GM12878 (cell line): ENCODE measurements at regions not wholly inside any gene's neighbourhood (a gene's known extent, or its start where the extent isn't known, plus 50 kb on each side); places are given as distances from the start of the nearest gene placed in this dataset.

Experiments used
- ATAC-seq: fragments of 200-7000 bp; cut with Tn5 transposase; 3 replicates; pipeline ENCODE4 v1.9.1; 2020; ENCODE audit warnings: mild to moderate bottlenecking, moderate library complexity
- BruUV-seq: library from RNA; stranded (reverse); fragments of 400-500 nt; replicated peaks from 2 replicates; lab custom pipeline; 2021; lab: Mats Ljungman, UMichigan
- CTCF ChIA-PET: fragments of 300-600 bp; sonication (Branson Sonifier 250); formaldehyde crosslinking; extraction: SDS; loops from one replicate; lab custom pipeline; 2021; ENCODE audit warnings: inconsistent platforms; lab: Yijun Ruan, JAX
- POLR2A ChIA-PET: fragments of 350-600 bp; formaldehyde crosslinking; extraction: SDS; loops from one replicate; lab custom pipeline; 2021; ENCODE audit warnings: inconsistent platforms; lab: Charles Lee
- RAD21 ChIA-PET: fragments of 300-600 bp; sonication (Branson Sonifier 250); formaldehyde crosslinking; loops from one replicate; lab custom pipeline; 2023; ENCODE audit warnings: antibody characterized with exemption; ENCODE audit not compliant: unreplicated experiment; lab: Charles Lee
- SMC1A ChIA-PET: fragments of 300-600 bp; sonication (Branson Sonifier 250); formaldehyde crosslinking; loops from one replicate; lab custom pipeline; 2023; ENCODE audit not compliant: unreplicated experiment, uncharacterized antibody; lab: Charles Lee
- DNase-seq: peaks from one replicate; pipeline ENCODE4 v3.0.0-alpha.2; 2011; ENCODE audit warnings: low read depth, low spot score
- FAIRE-seq: peaks from 3 replicates; lab custom pipeline; 2011; peaks lifted over from hg19 to GRCh38; lab: Jason Lieb, UNC
- H2AFZ ChIP-seq: 2 replicates; pipeline ENCODE4 v1.6.0; 2011; ENCODE audit warnings: low read depth, low read length, control low read depth; ENCODE audit not compliant: control insufficient read depth
- H3K27ac ChIP-seq: 2 replicates; pipeline ENCODE4 v1.5.1; 2011; ENCODE audit warnings: control low read depth; ENCODE audit not compliant: control insufficient read depth, insufficient read depth
- H3K27me3 ChIP-seq, 2 experiments: replicated peaks in 1 of 2; 2 replicates each; pipeline versions ENCODE4 v1.6.0 to v1.6.1; 2011; ENCODE audit warnings: low read length in 1 of 2; ENCODE audit not compliant: control insufficient read depth in 2 of 2, insufficient read depth in 2 of 2
- H3K36me3 ChIP-seq, 2 experiments: 2 replicates each; pipeline ENCODE4 v1.5.1; 2011; ENCODE audit warnings: low read length in 1 of 2; ENCODE audit not compliant: control insufficient read depth in 2 of 2, insufficient read depth in 2 of 2
- H3K4me1 ChIP-seq: 2 replicates; pipeline ENCODE4 v1.6.1; 2011; ENCODE audit warnings: mild to moderate bottlenecking, low read length, moderate library complexity, mixed read lengths; ENCODE audit not compliant: control insufficient read depth, insufficient read depth
- H3K4me2 ChIP-seq: 2 replicates; pipeline ENCODE4 v1.6.0; 2011; ENCODE audit warnings: control low read depth; ENCODE audit not compliant: control insufficient read depth, insufficient read depth
- H3K4me3 ChIP-seq: fragments of 200-600 bp; sonication (generic); 2 replicates; pipeline ENCODE4 v1.5.1; 2016
- H3K79me2 ChIP-seq: 2 replicates; pipeline ENCODE4 v1.6.0; 2011; ENCODE audit warnings: low read length; ENCODE audit not compliant: control insufficient read depth, insufficient read depth
- H3K9ac ChIP-seq: 2 replicates; pipeline ENCODE4 v1.8.0; 2011; ENCODE audit warnings: low read length, control low read depth, mixed read lengths; ENCODE audit not compliant: control insufficient read depth, insufficient read depth
- H3K9me3 ChIP-seq: replicated peaks from 3 replicates; pipeline ENCODE4 v1.5.1; 2011; ENCODE audit warnings: mild to moderate bottlenecking, low read length; ENCODE audit not compliant: control insufficient read depth, insufficient read depth
- H4K20me1 ChIP-seq: 2 replicates; pipeline ENCODE4 v1.6.0; 2011; ENCODE audit not compliant: control insufficient read depth, insufficient read depth
- ASH2L ChIP-seq: fragments of 300-600, 200-600 bp; sonication (generic); IDR thresholded peaks from 2 replicates; pipeline ENCODE4 v1.6.1; 2017; ENCODE audit warnings: low read depth, mild to moderate bottlenecking, borderline replicate concordance
- ATF7 ChIP-seq: fragments of 450-650 bp; IDR thresholded peaks from 2 replicates; pipeline ENCODE4 v1.6.1; 2016; ENCODE audit warnings: low read depth, mild to moderate bottlenecking
- CEBPB ChIP-seq, 2 experiments: fragments of 150-350 bp in 1 of 2; IDR thresholded peaks; 2 replicates each; pipeline ENCODE4 v1.6.1; 2012 to 2014; ENCODE audit warnings: low read depth in 2 of 2, low read length in 2 of 2, borderline replicate concordance in 1 of 2, inconsistent platforms in 1 of 2
- FOS ChIP-seq: IDR thresholded peaks from 3 replicates; pipeline ENCODE4 v1.6.1; 2011; ENCODE audit warnings: borderline replicate concordance; ENCODE audit not compliant: insufficient read length; ENCODE audit errors: extremely low read depth
- IKZF1 ChIP-seq: fragments of 450-650 bp; conservative IDR thresholded peaks from 2 replicates; pipeline ENCODE4 v1.6.1; 2017; ENCODE audit warnings: antibody characterized with exemption, mild to moderate bottlenecking
- MYB ChIP-seq: fragments of 150-350 bp; IDR thresholded peaks from 2 replicates; pipeline ENCODE4 v1.6.1; 2014; ENCODE audit warnings: mild to moderate bottlenecking, low read depth, low read length, borderline replicate concordance
- NBN ChIP-seq: fragments of 450-650 bp; IDR thresholded peaks from 2 replicates; pipeline ENCODE4 v1.6.1; 2016
- NFIC ChIP-seq: IDR thresholded peaks from 2 replicates; pipeline ENCODE4 v1.6.1; 2012; ENCODE audit warnings: low read depth, mild to moderate bottlenecking, inconsistent platforms, low read length, moderate library complexity
- NR2F1 ChIP-seq: fragments of 450-650 bp; conservative IDR thresholded peaks from 2 replicates; pipeline ENCODE4 v1.6.1; 2017; ENCODE audit warnings: mild to moderate bottlenecking
- POU2F2 ChIP-seq: IDR thresholded peaks from 3 replicates; pipeline ENCODE4 v1.6.1; 2011; ENCODE audit warnings: low read depth, mild to moderate bottlenecking, low read length, borderline replicate concordance
- RAD21 ChIP-seq: IDR thresholded peaks from 2 replicates; pipeline ENCODE4 v1.6.1; 2011; ENCODE audit warnings: mild to moderate bottlenecking, low read depth, low read length, moderate library complexity; ENCODE audit not compliant: insufficient read depth
- SREBF2 ChIP-seq: IDR thresholded peaks from 2 replicates; pipeline ENCODE4 v1.6.1; 2012; ENCODE audit warnings: mild to moderate bottlenecking, low read length
- STAT3 ChIP-seq: IDR thresholded peaks from 2 replicates; pipeline ENCODE4 v1.6.1; 2011; ENCODE audit warnings: low read depth, low read length, improper control_type of control experiment
- SUZ12 ChIP-seq: fragments of 200-600 bp; sonication (generic); IDR thresholded peaks from one replicate; pipeline ENCODE4 v1.6.1; 2018; ENCODE audit warnings: antibody characterized with exemption, mild to moderate bottlenecking; ENCODE audit not compliant: unreplicated experiment
- WGBS: methylation state at CpG from one replicate; pipeline ENCODE4 v1.1.6; 2016; ENCODE audit warnings: low lambda C conversion rate; ENCODE audit not compliant: insufficient replicate concordance, insufficient coverage; ENCODE audit errors: missing lambda C conversion rate; 5-methylcytosine and 5-hydroxymethylcytosine counted together
- in situ Hi-C: fragments of 300-500 bp; cut with MboI; formaldehyde crosslinking; loops from 9 replicates; pipeline ENCODE4 v1.14.3; 2018; ENCODE audit warnings: mixed read lengths
- intact Hi-C: fragments of 100-400 bp; cut with micrococcal nuclease; formaldehyde crosslinking; loops from one replicate; pipeline ENCODE4 v1.14.2; 2022; ENCODE audit not compliant: unreplicated experiment
- TF ChIP-seq, protein P1 (sequence below): fragments of 150-350 bp; IDR thresholded peaks from 2 replicates; pipeline ENCODE4 v1.6.1; 2016; ENCODE audit warnings: low read depth, low read length

DNA sequence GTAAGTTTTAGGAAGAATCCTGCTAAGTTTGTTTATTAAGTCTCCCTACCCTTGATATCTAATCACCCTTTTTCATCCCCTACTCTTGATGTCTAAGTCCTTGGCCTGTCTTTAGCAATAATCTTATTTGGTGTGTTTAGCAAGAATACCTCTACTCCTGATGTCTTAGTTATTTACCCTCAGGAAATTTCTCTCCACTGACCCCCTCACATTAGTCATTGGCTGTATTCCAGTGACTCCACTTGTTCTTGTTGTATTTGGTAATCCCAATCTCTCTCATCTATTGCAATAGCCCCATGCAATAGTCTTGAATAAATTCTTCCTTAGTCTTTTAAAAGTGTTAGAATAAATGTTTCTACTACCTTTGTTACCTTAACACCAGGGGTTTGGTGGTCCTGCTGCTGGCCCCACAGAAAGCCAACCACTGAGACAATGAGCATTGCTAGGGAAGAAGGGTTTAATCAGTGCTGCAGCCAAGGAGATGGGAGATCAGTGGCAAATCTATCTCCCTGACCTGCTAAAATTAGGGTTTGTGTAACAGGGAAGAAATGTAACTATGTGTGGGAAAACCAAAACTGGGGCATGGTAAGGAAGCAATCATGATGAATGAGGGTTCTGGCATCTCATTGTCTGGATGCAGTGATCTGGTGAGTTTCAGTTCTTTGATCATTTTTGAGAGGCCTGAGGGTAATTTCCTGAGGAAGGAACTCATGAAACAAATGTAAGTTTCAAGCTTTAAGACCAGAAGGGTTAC lies 236.4 kb upstream of the DAB2 start:
- no TSS peak for BruUV-seq
- peak; percentile 41 for ATAC-seq
- POLR2A ChIA-PET = no interaction called here
- in situ Hi-C loops (no loop called here), intact Hi-C loops (no loop called here)
- Histone ChIP-seq H2AFZ (no peak overlapping the region), H3K4me3 (no peak overlapping the region), H3K79me2 (no peaks in the 10 kb centered on the region), H4K20me1 (no peaks in the 10 kb centered on the region), H3K36me3 (no peaks in the 10 kb centered on the region), H3K9me3 (no peaks in the 10 kb centered on the region), H3K27ac (no peak overlapping the region), H3K4me2 (no peak overlapping the region), H3K9ac (no peak overlapping the region), H3K27me3 (no peaks in the 10 kb centered on the region), H3K4me1 (no peaks in the 10 kb centered on the region)
- SMC1A ChIA-PET = no interaction called here
- no peak for DNase-seq
- TF ChIP-seq IKZF1 (0 out of 2 replicates have a peak, but pooled peaks have one; percentile 28), FOS (no peak)
- CTCF ChIA-PET = no interaction called here
- RAD21 ChIA-PET = no interaction called here
- no peak for FAIRE-seq

DNA sequence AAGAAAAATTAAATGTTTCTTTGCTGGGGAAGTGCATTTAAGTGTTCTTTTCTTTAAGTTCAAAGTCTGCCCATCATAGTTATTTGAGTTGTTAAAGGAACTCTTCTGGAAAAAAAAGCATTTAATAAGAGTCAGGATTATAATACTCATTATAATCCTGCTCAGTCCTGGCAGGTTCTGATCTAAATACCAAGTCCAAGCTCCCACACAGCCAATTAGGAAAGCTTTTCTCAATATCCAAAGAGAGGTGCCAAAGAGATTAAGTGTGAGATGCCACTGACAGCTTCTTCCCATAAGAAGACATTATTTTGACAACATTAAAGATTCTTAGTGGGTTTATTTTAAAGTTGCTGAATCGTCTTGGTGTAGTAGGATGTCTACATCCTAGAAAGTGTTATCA lies 235.2 kb upstream of the DAB2 start:
- intact Hi-C loops (no loop called here), in situ Hi-C loops (no loop called here)
- WGBS = 0% methylated on average over 1 of the region's 1 CpG
- SMC1A ChIA-PET = no interaction called here
- H3K36me3 ChIP-seq = no peaks in the 10 kb centered on the region
- BruUV-seq = no TSS peak
- no peak overlapping the region for H3K9ac ChIP-seq
- no peaks in the 10 kb centered on the region for H4K20me1 ChIP-seq
- H3K27ac ChIP-seq = no peak overlapping the region
- H3K9me3 ChIP-seq = no peaks in the 10 kb centered on the region
- RAD21 ChIA-PET = no interaction called here
- DNase-seq (no peak), FAIRE-seq (no peak), ATAC-seq (no peak)
- CTCF ChIA-PET = no interaction called here
- no peak overlapping the region for H3K4me3 ChIP-seq
- no peaks in the 10 kb centered on the region for H3K4me1 ChIP-seq
- H3K27me3 ChIP-seq = no peaks in the 10 kb centered on the region
- no peaks in the 10 kb centered on the region for H3K79me2 ChIP-seq
- no peak overlapping the region for H2AFZ ChIP-seq
- no peak overlapping the region for H3K4me2 ChIP-seq
- POLR2A ChIA-PET = no interaction called here
- no peak for TF ChIP-seq SREBF2
- TF ChIP-seq SUZ12 = no peak
- TF ChIP-seq, protein P1, sequence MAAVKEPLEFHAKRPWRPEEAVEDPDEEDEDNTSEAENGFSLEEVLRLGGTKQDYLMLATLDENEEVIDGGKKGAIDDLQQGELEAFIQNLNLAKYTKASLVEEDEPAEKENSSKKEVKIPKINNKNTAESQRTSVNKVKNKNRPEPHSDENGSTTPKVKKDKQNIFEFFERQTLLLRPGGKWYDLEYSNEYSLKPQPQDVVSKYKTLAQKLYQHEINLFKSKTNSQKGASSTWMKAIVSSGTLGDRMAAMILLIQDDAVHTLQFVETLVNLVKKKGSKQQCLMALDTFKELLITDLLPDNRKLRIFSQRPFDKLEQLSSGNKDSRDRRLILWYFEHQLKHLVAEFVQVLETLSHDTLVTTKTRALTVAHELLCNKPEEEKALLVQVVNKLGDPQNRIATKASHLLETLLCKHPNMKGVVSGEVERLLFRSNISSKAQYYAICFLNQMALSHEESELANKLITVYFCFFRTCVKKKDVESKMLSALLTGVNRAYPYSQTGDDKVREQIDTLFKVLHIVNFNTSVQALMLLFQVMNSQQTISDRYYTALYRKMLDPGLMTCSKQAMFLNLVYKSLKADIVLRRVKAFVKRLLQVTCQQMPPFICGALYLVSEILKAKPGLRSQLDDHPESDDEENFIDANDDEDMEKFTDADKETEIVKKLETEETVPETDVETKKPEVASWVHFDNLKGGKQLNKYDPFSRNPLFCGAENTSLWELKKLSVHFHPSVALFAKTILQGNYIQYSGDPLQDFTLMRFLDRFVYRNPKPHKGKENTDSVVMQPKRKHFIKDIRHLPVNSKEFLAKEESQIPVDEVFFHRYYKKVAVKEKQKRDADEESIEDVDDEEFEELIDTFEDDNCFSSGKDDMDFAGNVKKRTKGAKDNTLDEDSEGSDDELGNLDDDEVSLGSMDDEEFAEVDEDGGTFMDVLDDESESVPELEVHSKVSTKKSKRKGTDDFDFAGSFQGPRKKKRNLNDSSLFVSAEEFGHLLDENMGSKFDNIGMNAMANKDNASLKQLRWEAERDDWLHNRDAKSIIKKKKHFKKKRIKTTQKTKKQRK = no peak
- TF ChIP-seq NBN = no peak
- no peak for TF ChIP-seq MYB
- TF ChIP-seq CEBPB (IDR thresholded peaks at IDR 0.05; ENCODE audit: borderline replicate concordance in 1 of 2, low read depth in 2 of 2, low read length in 2 of 2) = no peak
- TF ChIP-seq ASH2L = no peak
- TF ChIP-seq NFIC = no peak
- no peak for TF ChIP-seq ATF7
- TF ChIP-seq POU2F2 = no peak
- no peak for TF ChIP-seq STAT3
- no peak for TF ChIP-seq NR2F1
- TF ChIP-seq RAD21 = no peak
